Keratinocyte (primary cell): ENCODE measurements at regions not wholly inside any gene's neighbourhood (a gene's known extent, or its start where the extent isn't known, plus 50 kb on each side); places are given as distances from the start of the nearest gene placed in this dataset.

Experiments used
- DNase-seq: peaks from one replicate; pipeline ENCODE4 v3.0.0-alpha.2; 2011; ENCODE audit warnings: low read depth, missing footprints, low spot score
- FAIRE-seq: peaks from 2 replicates; lab custom pipeline; 2011; peaks lifted over from hg19 to GRCh38; lab: Jason Lieb, UNC
- H2AFZ ChIP-seq: 2 replicates; pipeline ENCODE4 v1.6.0; 2012; ENCODE audit warnings: low read length, control low read depth, inconsistent platforms; ENCODE audit not compliant: control insufficient read depth
- H3K27ac ChIP-seq: 2 replicates; pipeline ENCODE4 v1.5.1; 2011; ENCODE audit warnings: low read length; ENCODE audit not compliant: control insufficient read depth, insufficient read depth
- H3K27me3 ChIP-seq: 3 replicates; pipeline ENCODE4 v1.6.0; 2011; ENCODE audit warnings: low read length; ENCODE audit not compliant: control insufficient read depth, insufficient read depth; ENCODE audit errors: extremely low read depth
- H3K36me3 ChIP-seq, 2 experiments: 2 replicates in 1 of 2; 3 replicates in 1 of 2; pipeline ENCODE4 v1.5.1; 2011; ENCODE audit warnings: low read length in 2 of 2, mild to moderate bottlenecking in 1 of 2; ENCODE audit not compliant: control insufficient read depth in 2 of 2, insufficient read depth in 2 of 2; ENCODE audit errors: extremely low read depth in 1 of 2
- H3K4me1 ChIP-seq: 3 replicates; pipeline ENCODE4 v1.5.1; 2011; ENCODE audit warnings: low read length; ENCODE audit not compliant: control insufficient read depth, insufficient read depth; ENCODE audit errors: extremely low read depth
- H3K4me2 ChIP-seq: 3 replicates; pipeline ENCODE4 v1.6.0; 2011; ENCODE audit warnings: low read depth, low read length; ENCODE audit not compliant: control insufficient read depth, insufficient read depth; ENCODE audit errors: extremely low read depth
- H3K4me3 ChIP-seq, 3 experiments: fragments of 200-600 bp in 1 of 3; sonication (generic) in 1 of 3; 2 replicates in 2 of 3; 3 replicates in 1 of 3; pipeline ENCODE4 v1.5.1; 2011 to 2016; ENCODE audit warnings: low read length in 3 of 3, mild to moderate bottlenecking in 3 of 3, control low read depth in 2 of 3, inconsistent platforms in 1 of 3, low read depth in 1 of 3, mixed read lengths in 1 of 3, mixed run types in 1 of 3, moderate library complexity in 1 of 3; ENCODE audit not compliant: control insufficient read depth in 2 of 3, insufficient read depth in 2 of 3; ENCODE audit errors: extremely low read depth in 1 of 3
- H3K79me2 ChIP-seq: 2 replicates; pipeline ENCODE4 v1.6.0; 2012; ENCODE audit warnings: low read length; ENCODE audit not compliant: control insufficient read depth, insufficient read depth
- H3K9ac ChIP-seq: 3 replicates; pipeline ENCODE4 v1.6.0; 2011; ENCODE audit warnings: low read length; ENCODE audit not compliant: control insufficient read depth, insufficient read depth; ENCODE audit errors: extremely low read depth
- H3K9me1 ChIP-seq: 3 replicates; pipeline ENCODE4 v1.6.0; 2011; ENCODE audit warnings: low read length; ENCODE audit not compliant: control insufficient read depth, insufficient read depth; ENCODE audit errors: extremely low read depth
- H3K9me3 ChIP-seq: 2 replicates; pipeline ENCODE4 v1.5.1; 2012; ENCODE audit warnings: low read depth, low read length; ENCODE audit not compliant: control insufficient read depth
- H4K20me1 ChIP-seq: 3 replicates; pipeline ENCODE4 v1.6.0; 2011; ENCODE audit warnings: low read length; ENCODE audit not compliant: control insufficient read depth, insufficient read depth; ENCODE audit errors: extremely low read depth
- EZH2 ChIP-seq: IDR thresholded peaks from one replicate; pipeline ENCODE4 v1.6.1; 2012; ENCODE audit warnings: inconsistent platforms, mild to moderate bottlenecking, low read length, moderate library complexity
- dilution Hi-C: fragments of 300-500 bp; cut with MboI; formaldehyde crosslinking; loops from one replicate; pipeline ENCODE4 v1.7.0; 2020; ENCODE audit warnings: low sequenced_read_pairs; ENCODE audit not compliant: extremely low pct_ligation_motif_present
- TF ChIP-seq, protein P1 (sequence below), 3 experiments: IDR thresholded peaks in 1 of 3; conservative IDR thresholded peaks in 1 of 3; optimal IDR thresholded peaks in 1 of 3; 2 replicates in 2 of 3; 3 replicates in 1 of 3; pipeline versions ENCODE3 to v1.5.1; 2011; ENCODE audit warnings: low read length in 3 of 3, mild to moderate bottlenecking in 3 of 3, moderate library complexity in 2 of 3, control low read depth in 1 of 3, inconsistent platforms in 1 of 3; ENCODE audit not compliant: insufficient read depth in 2 of 3; ENCODE audit errors: extremely low read depth in 1 of 3

DNA sequence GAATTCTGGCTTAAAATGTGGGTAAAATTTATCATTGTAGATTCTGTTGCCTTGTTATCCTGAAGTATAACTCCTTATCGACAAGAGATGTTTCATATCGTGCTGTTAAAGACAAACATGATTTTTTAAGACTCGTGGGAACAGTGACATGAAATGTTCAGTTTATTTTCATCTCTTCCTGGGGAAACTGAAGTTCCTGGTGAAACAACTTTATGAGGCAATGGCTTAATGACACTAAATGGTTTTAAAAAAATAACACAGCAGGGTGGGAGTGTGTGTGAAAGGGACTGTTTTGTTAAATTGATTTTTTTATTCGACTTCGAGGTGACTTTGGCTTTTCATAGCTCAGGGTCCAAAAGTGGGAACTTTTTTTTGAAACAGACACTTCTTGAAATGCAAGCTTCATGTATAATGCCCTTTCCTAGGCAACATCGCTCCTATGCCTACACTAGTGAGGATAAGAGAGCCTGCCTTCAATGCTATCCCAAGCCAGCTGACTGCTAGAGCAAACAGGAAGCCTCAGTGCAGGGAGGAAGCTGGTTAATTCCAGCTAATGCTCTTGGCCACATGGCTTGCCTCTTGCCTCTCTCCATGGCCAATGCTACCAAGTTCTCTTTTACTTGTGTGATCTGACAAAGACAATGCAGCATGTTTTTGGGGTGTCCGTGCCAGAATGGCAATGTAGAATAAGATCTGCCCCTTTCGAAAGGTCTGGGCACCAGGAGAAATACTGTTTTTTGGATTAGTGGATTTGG is 57.8 kb downstream of the PABIR2 start:
- H3K9me3 ChIP-seq = no peaks in the 10 kb centered on the region
- no peaks in the 10 kb centered on the region for H3K27me3 ChIP-seq
- dilution Hi-C loops = no loop called here
- TF ChIP-seq EZH2 = no peak
- TF ChIP-seq, protein P1, sequence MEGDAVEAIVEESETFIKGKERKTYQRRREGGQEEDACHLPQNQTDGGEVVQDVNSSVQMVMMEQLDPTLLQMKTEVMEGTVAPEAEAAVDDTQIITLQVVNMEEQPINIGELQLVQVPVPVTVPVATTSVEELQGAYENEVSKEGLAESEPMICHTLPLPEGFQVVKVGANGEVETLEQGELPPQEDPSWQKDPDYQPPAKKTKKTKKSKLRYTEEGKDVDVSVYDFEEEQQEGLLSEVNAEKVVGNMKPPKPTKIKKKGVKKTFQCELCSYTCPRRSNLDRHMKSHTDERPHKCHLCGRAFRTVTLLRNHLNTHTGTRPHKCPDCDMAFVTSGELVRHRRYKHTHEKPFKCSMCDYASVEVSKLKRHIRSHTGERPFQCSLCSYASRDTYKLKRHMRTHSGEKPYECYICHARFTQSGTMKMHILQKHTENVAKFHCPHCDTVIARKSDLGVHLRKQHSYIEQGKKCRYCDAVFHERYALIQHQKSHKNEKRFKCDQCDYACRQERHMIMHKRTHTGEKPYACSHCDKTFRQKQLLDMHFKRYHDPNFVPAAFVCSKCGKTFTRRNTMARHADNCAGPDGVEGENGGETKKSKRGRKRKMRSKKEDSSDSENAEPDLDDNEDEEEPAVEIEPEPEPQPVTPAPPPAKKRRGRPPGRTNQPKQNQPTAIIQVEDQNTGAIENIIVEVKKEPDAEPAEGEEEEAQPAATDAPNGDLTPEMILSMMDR (optimal IDR thresholded peaks at IDR 0.05 in 1 of 3, IDR thresholded peaks at IDR 0.05 in 1 of 3, conservative IDR thresholded peaks at IDR 0.05 in 1 of 3; ENCODE audit: extremely low read depth in 1 of 3, insufficient read depth in 2 of 3, low read length in 3 of 3) = no peak
- DNase-seq (no peak), FAIRE-seq (no peak)
- H3K4me1 ChIP-seq = no peaks in the 10 kb centered on the region
- no peak overlapping the region for H2AFZ ChIP-seq
- H3K9me1 ChIP-seq = no peaks in the 10 kb centered on the region
- H3K4me3 ChIP-seq = no peak overlapping the region
- no peak overlapping the region for H3K4me2 ChIP-seq
- no peak overlapping the region for H3K27ac ChIP-seq
- H3K79me2 ChIP-seq = no peaks in the 10 kb centered on the region
- no peaks in the 10 kb centered on the region for H4K20me1 ChIP-seq
- no peak overlapping the region for H3K9ac ChIP-seq
- H3K36me3 ChIP-seq = no peaks in the 10 kb centered on the region

DNA sequence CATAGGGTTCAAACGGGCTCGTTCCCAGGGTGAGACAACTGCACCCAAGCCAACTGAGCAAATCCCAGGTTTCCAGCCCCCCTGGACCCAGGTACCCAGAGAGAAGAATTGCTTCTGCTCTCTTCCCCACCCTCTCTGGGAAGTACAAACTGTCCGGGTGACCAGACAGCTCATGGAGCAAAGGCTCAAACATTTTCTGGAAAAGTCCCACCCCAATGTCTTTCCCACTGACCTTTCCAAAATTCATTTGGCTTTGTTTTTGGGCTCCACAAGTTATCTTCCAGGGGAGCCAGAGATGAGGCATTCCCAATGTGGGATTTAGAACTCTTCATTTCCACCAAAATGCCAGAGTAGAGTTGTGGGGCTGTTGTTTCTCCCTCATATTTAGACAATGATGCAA is 58.6 kb downstream of the PABIR2 start:
- H3K9ac ChIP-seq = no peak overlapping the region
- FAIRE-seq = no peak

More for the DNA sequence above, 58.6 kb downstream of the PABIR2 start:
- TF ChIP-seq, protein P1 (optimal IDR thresholded peaks at IDR 0.05 in 1 of 3, IDR thresholded peaks at IDR 0.05 in 1 of 3, conservative IDR thresholded peaks at IDR 0.05 in 1 of 3; ENCODE audit: extremely low read depth in 1 of 3, insufficient read depth in 2 of 3, low read length in 3 of 3) = no peak
- TF ChIP-seq EZH2 = no peak
- H3K9me1 ChIP-seq = no peaks in the 10 kb centered on the region
- H3K4me3 ChIP-seq = no peak overlapping the region
- H3K4me1 ChIP-seq = no peaks in the 10 kb centered on the region
- no peak for DNase-seq
- dilution Hi-C loops = no loop called here
- no peak overlapping the region for H2AFZ ChIP-seq
- no peak overlapping the region for H3K4me2 ChIP-seq
- no peaks in the 10 kb centered on the region for H3K27me3 ChIP-seq
- H3K36me3 ChIP-seq = no peaks in the 10 kb centered on the region
- no peak overlapping the region for H3K27ac ChIP-seq
- H3K9me3 ChIP-seq = no peaks in the 10 kb centered on the region
- H3K79me2 ChIP-seq = no peaks in the 10 kb centered on the region
- no peaks in the 10 kb centered on the region for H4K20me1 ChIP-seq
